Breast epithelium (tissue), 3 donors: ENCODE measurements at regions not wholly inside any gene's neighbourhood (a gene's known extent, or its start where the extent isn't known, plus 50 kb on each side); places are given as distances from the start of the nearest gene placed in this dataset.

Experiments used
- POLR2A ChIP-seq: fragments of 450-650 bp; IDR thresholded peaks from one replicate; pipeline ENCODE4 v1.6.1; 2016; ENCODE audit warnings: antibody characterized with exemption, mild to moderate bottlenecking, moderate library complexity
- POLR2AphosphoS5 ChIP-seq, 3 donors: sonication (generic); formaldehyde crosslinking; IDR thresholded peaks; one replicate each; pipeline ENCODE4 v1.6.1; 2017; ENCODE audit warnings: antibody characterized with exemption in 3 of 3
- TF ChIP-seq, protein P1 (sequence below), 3 donors: fragments of 450-650 bp; IDR thresholded peaks; one replicate each; pipeline ENCODE4 v1.5.1; 2016 to 2017; ENCODE audit warnings: antibody characterized with exemption in 3 of 3, mild to moderate bottlenecking in 3 of 3, moderate library complexity in 3 of 3

- TF ChIP-seq, protein P1, sequence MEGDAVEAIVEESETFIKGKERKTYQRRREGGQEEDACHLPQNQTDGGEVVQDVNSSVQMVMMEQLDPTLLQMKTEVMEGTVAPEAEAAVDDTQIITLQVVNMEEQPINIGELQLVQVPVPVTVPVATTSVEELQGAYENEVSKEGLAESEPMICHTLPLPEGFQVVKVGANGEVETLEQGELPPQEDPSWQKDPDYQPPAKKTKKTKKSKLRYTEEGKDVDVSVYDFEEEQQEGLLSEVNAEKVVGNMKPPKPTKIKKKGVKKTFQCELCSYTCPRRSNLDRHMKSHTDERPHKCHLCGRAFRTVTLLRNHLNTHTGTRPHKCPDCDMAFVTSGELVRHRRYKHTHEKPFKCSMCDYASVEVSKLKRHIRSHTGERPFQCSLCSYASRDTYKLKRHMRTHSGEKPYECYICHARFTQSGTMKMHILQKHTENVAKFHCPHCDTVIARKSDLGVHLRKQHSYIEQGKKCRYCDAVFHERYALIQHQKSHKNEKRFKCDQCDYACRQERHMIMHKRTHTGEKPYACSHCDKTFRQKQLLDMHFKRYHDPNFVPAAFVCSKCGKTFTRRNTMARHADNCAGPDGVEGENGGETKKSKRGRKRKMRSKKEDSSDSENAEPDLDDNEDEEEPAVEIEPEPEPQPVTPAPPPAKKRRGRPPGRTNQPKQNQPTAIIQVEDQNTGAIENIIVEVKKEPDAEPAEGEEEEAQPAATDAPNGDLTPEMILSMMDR (IDR thresholded peaks at IDR 0.05): no peak
- TF ChIP-seq POLR2A (no peak), POLR2AphosphoS5 (IDR thresholded peaks at IDR 0.05) (no peak)
Observed at GRCh38 chr20:47855799-47856198, 70.5 kb upstream of the SULF2 start.
